IPS-15b (cell line): ENCODE measurements at regions not wholly inside any gene's neighbourhood (a gene's known extent, or its start where the extent isn't known, plus 50 kb on each side); places are given as distances from the start of the nearest gene placed in this dataset.

Experiments used
- H3K27me3 ChIP-seq: one replicate; pipeline ENCODE4 v1.6.1; 2013; ENCODE audit warnings: low read length; ENCODE audit not compliant: control insufficient read depth, insufficient read depth
- H3K36me3 ChIP-seq: one replicate; pipeline ENCODE4 v1.6.1; 2013; ENCODE audit warnings: low read length; ENCODE audit not compliant: control insufficient read depth, insufficient read depth
- H3K4me1 ChIP-seq: one replicate; pipeline ENCODE4 v1.6.1; 2013; ENCODE audit warnings: mild to moderate bottlenecking, low read length; ENCODE audit not compliant: control insufficient read depth, insufficient read depth
- H3K4me3 ChIP-seq: one replicate; pipeline ENCODE4 v1.5.1; 2013; ENCODE audit warnings: low read depth, low read length
- H3K9ac ChIP-seq: one replicate; pipeline ENCODE4 v1.6.1; 2013; ENCODE audit warnings: low read depth, mild to moderate bottlenecking, low read length
- H3K9me3 ChIP-seq: one replicate; pipeline ENCODE4 v1.6.1; 2013; ENCODE audit warnings: mild to moderate bottlenecking, low read length; ENCODE audit not compliant: control insufficient read depth, insufficient read depth

- Histone ChIP-seq H3K4me1 (peaks cover 18% of the 10 kb centered on the region), H3K9ac (no peak overlapping the region), H3K27me3 (peaks cover 7% of the 10 kb centered on the region), H3K9me3 (no peaks in the 10 kb centered on the region), H3K4me3 (no peak overlapping the region), H3K36me3 (no peaks in the 10 kb centered on the region)
Measured at GRCh38 chr1:30808067-30808662, 50.6 kb upstream of the LAPTM5 start.

- Histone ChIP-seq H3K4me3 (no peak overlapping the region), H3K9ac (no peak overlapping the region), H3K9me3 (no peaks in the 10 kb centered on the region), H3K4me1 (peaks cover 18% of the 10 kb centered on the region), H3K36me3 (no peaks in the 10 kb centered on the region), H3K27me3 (peaks cover 7% of the 10 kb centered on the region)
Measured at GRCh38 chr1:30807318-30808066, 49.9 kb upstream of the LAPTM5 start.
